GM12865 (cell line): ENCODE measurements at regions not wholly inside any gene's neighbourhood (a gene's known extent, or its start where the extent isn't known, plus 50 kb on each side); places are given as distances from the start of the nearest gene placed in this dataset.

Experiments used
- DNase-seq: peaks from one replicate; pipeline ENCODE4 v3.0.0; 2010; ENCODE audit warnings: low read depth
- H3K4me3 ChIP-seq: 2 replicates; pipeline ENCODE4 v1.5.1; 2011; ENCODE audit warnings: mild to moderate bottlenecking, low read depth, low read length, control low read depth
- TF ChIP-seq, protein P1 (sequence below): IDR thresholded peaks from 2 replicates; pipeline ENCODE4 v1.5.1; 2011; ENCODE audit warnings: low read length, control low read depth, low read depth, inconsistent platforms; ENCODE audit not compliant: insufficient read depth; ENCODE audit errors: missing control alignments

DNA sequence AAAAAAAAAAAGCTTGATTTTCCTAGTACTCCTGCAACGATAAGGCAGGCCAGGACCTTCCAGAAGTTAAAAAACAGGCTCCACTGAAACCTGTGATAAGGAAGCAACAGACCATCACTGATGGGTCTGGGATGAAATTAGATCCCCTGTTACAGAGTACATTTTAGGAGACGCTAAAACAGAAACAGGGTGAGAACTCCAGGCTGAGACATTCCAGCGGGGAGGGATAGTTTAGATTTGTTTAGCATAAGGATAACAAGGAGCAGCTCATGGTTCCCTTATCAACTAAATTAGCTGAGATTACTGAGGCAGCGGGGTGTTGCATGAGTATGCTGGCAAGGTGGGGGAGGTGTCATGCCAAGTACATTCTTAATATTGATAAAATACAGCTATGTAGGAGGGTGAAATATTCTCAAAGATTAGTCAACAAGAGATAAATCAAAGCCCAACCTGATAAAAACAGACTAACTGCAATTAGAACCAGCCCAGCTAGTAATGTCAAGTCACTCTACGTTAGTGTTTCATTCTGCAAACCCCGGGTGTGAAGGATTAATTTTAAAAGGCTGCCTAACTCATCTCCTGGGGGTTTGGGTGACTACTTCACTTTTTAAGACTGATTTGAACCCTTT, 75.0 kb upstream of the BZW1 start:
- H3K4me3 ChIP-seq, result no peak overlapping the region
- DNase-seq, result no peak
- TF ChIP-seq, protein P1, sequence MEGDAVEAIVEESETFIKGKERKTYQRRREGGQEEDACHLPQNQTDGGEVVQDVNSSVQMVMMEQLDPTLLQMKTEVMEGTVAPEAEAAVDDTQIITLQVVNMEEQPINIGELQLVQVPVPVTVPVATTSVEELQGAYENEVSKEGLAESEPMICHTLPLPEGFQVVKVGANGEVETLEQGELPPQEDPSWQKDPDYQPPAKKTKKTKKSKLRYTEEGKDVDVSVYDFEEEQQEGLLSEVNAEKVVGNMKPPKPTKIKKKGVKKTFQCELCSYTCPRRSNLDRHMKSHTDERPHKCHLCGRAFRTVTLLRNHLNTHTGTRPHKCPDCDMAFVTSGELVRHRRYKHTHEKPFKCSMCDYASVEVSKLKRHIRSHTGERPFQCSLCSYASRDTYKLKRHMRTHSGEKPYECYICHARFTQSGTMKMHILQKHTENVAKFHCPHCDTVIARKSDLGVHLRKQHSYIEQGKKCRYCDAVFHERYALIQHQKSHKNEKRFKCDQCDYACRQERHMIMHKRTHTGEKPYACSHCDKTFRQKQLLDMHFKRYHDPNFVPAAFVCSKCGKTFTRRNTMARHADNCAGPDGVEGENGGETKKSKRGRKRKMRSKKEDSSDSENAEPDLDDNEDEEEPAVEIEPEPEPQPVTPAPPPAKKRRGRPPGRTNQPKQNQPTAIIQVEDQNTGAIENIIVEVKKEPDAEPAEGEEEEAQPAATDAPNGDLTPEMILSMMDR, result no peak

DNA sequence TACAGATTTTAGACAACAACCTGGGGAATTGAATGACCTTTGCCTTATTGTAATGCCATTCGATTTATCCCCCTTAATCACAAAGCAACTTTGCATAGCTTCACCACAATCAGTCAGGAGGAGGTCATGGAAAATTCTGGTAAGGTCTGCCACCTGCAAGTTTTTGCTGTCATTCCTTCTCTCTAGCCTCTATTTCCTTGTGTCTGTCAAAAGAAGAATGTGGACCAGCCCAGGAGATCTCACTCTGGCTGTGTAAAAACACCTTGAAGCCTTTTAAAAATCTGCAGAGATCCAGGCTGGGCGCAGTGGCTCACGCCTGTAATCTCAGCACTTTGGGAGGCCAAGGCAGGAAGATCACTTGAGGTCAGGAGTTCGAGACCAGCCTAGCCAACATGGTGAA, 74.1 kb upstream of the BZW1 start:
- DNase-seq, result no peak
- TF ChIP-seq, protein P1, result no peak
- no peak overlapping the region for H3K4me3 ChIP-seq

DNA sequence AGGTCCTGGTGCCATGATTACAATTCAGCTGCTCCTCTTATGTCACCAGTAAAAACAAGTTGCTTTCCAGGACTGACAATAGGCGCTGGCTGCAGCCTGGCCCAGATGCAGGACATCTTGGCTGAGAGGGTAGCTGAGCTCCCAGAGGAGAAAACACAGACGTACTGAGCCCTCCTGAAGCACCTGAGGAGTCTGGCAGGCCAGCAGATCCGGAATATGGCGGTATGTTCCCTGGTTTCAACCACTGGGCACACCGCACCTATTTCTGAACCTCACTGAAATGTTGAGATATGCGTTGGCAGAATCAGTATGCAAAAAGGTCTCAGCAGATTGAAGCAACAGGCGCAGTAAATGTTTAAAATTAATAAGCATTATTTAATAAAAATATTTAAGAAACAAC, 73.1 kb upstream of the BZW1 start:
- no peak overlapping the region for H3K4me3 ChIP-seq
- DNase-seq, result no peak
- TF ChIP-seq, protein P1, result no peak

DNA sequence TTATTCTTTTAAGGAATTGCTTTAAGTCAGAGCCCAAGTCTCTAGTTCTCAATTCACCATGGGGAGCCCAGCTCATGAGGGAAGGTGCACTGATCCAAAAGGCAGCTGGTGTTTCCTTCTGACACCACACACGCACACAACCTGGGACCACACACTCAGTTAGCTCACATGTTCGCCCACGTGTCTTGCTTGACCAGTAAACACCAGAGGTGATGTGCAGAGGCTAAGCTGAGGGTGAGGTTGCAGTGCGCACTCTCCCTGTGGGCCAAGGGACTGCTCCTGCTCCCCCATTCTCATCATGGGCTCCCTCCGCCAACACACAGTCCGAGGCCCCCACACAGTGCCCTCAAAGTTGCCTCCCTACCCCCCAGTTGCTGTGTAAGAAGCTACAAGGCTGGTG, 70.8 kb upstream of the BZW1 start:
- no peak overlapping the region for H3K4me3 ChIP-seq
- TF ChIP-seq, protein P1, result no peak
- no peak for DNase-seq

DNA sequence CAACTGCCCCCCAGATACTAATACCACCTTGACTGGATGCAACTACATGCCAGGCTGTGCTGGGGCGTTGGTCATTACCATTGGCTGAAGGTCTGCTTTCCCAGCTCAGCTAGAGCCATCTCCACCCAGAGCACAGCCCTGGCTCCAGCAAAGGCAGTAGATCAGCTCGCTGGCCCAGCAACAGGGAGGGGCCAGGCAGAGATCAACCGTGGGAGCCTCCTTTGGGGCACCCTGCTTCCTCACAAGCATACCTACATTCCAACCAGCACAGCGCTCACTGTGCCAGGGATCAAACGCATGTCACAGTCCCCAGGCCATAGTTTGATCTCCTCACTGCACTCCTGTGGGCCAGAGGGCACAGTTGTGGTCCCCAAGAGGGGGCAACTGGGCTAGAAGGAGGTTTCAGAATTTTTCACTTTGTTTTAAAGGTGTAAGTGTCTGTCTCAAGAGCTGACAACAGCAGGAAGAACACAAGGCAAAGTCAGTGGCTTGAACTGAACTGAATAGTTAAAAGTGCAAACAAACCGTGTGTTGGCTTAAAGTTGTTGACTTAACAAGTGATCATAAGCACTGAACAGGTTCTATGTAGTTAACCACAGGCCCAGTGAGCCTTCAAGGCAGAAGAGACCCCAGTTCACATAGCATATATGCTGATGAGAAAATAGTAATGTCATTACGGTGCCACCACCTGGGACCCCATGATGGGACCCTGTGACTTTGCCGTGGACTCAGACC, 70.1 kb upstream of the BZW1 start:
- H3K4me3 ChIP-seq, result no peak overlapping the region
- TF ChIP-seq, protein P1, result no peak
- no peak for DNase-seq

DNA sequence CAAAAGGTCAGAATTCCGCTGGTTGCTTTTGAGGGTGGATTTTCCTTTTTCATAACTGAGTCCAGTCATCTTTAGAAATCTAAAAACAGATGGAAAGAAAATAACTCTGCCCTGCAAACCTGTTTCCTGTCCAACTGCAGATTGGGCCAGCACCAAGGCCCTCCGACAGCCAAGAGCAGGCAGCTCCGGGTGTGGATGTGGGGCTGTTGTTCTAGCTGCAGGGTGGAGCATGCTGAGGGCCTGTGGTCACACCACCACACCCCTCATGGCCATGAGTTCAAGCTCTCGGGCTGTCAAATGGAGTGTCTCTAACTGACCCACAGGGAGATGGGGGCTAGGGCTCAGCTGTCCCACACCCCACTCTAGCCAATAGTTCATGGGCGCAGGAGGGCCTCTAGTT, 69.3 kb upstream of the BZW1 start:
- TF ChIP-seq, protein P1, result no peak
- H3K4me3 ChIP-seq, result no peak overlapping the region
- no peak for DNase-seq
